ENCODE measurements at regions not wholly inside any gene's neighbourhood (a gene's known extent, or its start where the extent isn't known, plus 50 kb on each side); places are given as distances from the start of the nearest gene placed in this dataset.
"Not testable (repeated sequence)": the region's sequence is repeated elsewhere in the genome, so short reads cannot be mapped to it uniquely, and the experiment has no call there.

GRCh38 chr10:34058845-34059614 is 724.6 kb upstream of the NRP1 start:
- Histone ChIP-seq H3K27ac (no peak overlapping the region), H3K4me1 (no peaks in the 10 kb centered on the region), H3K27me3 (no peaks in the 10 kb centered on the region), H3K4me3 (no peak overlapping the region), H3K36me3 (no peaks in the 10 kb centered on the region), H3K9me3 (peaks cover 8 to 18% of the 10 kb centered on the region in 2 donors)
- TF ChIP-seq, protein P1, sequence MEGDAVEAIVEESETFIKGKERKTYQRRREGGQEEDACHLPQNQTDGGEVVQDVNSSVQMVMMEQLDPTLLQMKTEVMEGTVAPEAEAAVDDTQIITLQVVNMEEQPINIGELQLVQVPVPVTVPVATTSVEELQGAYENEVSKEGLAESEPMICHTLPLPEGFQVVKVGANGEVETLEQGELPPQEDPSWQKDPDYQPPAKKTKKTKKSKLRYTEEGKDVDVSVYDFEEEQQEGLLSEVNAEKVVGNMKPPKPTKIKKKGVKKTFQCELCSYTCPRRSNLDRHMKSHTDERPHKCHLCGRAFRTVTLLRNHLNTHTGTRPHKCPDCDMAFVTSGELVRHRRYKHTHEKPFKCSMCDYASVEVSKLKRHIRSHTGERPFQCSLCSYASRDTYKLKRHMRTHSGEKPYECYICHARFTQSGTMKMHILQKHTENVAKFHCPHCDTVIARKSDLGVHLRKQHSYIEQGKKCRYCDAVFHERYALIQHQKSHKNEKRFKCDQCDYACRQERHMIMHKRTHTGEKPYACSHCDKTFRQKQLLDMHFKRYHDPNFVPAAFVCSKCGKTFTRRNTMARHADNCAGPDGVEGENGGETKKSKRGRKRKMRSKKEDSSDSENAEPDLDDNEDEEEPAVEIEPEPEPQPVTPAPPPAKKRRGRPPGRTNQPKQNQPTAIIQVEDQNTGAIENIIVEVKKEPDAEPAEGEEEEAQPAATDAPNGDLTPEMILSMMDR (IDR thresholded peaks at IDR 0.05) = no peak
- intact Hi-C loops (cut with DNase I) = no loop called here
- no peak for DNase-seq (ENCODE audit: low spot score in 2 of 2)

DNA sequence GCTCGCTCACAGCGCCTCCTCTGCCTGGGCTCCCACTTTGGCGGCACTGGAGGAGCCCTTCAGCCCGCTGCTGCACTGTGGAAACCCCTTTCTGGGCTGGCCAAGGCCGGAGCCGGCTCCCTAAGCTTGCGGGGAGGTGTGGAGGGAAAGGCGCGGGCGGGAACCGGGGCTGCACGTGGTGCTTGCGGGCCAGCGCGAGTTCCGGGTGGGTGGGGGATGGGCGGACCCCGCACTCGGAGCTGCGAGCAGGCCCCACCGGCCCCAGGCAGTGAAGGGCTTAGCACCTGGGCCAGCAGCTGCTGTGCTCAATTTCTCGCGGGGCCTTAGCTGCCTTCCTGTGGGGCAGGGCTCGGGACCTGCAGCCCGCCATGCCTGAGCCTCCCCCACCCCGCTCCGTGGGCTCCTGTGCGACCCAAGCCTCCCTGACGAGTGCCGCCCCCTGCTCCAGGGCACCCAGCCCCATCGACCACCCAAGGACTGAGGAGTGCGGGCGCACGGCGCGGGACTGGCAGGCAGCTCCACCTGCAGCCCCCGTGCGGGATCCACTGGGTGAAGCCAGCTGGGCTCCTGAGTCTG is 721.0 kb upstream of the NRP1 start:
- intact Hi-C loops (cut with DNase I); H3K36me3 ChIP-seq: not testable (repeated sequence)

DNA sequence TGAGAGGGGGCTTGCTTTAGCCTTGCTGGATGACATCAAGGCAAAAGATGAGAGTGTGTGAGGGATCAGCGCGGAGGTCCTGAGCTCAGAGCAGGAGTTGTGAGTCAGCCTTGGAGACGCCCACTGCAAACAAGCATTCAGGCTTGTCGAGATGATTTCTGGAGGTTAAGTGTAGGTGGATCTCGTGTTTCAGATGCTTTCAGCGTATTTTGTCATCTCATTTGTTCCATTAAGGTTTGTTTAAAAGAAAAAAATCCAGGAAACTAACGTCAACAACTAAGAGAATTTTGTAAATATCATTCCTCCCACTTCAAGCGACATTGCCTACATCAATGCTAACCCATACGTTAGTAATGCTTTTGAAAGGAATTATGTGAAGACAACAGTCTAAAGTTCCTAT is 715.4 kb upstream of the NRP1 start:
- no peak overlapping the region for H3K27ac ChIP-seq
- H3K4me1 ChIP-seq = no peaks in the 10 kb centered on the region
- H3K4me3 ChIP-seq = no peak overlapping the region
- TF ChIP-seq, protein P1 (IDR thresholded peaks at IDR 0.05) = no peak
- no peaks in the 10 kb centered on the region for H3K9me3 ChIP-seq
- intact Hi-C loops (cut with DNase I) = no loop called here
- no peaks in the 10 kb centered on the region for H3K27me3 ChIP-seq
- no peak for DNase-seq (ENCODE audit: low spot score in 2 of 2)
- H3K36me3 ChIP-seq = no peaks in the 10 kb centered on the region

More for the DNA sequence above, 721.0 kb upstream of the NRP1 start:
- H3K27ac ChIP-seq; H3K4me1 ChIP-seq; H3K4me3 ChIP-seq; H3K9me3 ChIP-seq; H3K27me3 ChIP-seq; DNase-seq (ENCODE audit: low spot score in 2 of 2): not testable (repeated sequence)

DNA sequence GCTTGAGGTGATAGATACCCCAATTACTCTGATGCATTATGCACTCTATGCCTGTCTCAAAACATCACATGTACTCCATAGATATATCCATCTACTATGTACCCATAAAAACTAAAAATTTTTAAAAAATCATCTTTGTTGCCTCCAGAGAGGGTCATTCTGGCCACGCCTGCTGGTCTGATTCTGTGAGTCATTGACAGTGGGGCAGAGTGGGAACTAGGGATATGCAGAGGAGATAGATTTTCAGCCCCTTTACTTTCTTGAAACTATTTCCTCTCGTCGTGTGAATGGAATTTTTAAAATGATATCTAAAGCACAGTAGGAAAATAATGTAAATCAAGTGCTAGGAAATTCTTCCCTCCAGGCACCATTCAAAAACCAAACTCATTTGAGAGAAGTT is 715.0 kb upstream of the NRP1 start:
- Histone ChIP-seq H3K27me3 (no peaks in the 10 kb centered on the region), H3K4me3 (no peak overlapping the region), H3K9me3 (no peaks in the 10 kb centered on the region), H3K27ac (no peak overlapping the region), H3K4me1 (no peaks in the 10 kb centered on the region), H3K36me3 (no peaks in the 10 kb centered on the region)
- intact Hi-C loops (cut with DNase I) = no loop called here
- TF ChIP-seq, protein P1 (IDR thresholded peaks at IDR 0.05) = no peak
- no peak for DNase-seq (ENCODE audit: low spot score in 2 of 2)

- Histone ChIP-seq H3K9me3 (no peaks in the 10 kb centered on the region), H3K4me1 (no peaks in the 10 kb centered on the region), H3K4me3 (no peak overlapping the region), H3K27ac (no peak overlapping the region), H3K27me3 (no peaks in the 10 kb centered on the region), H3K36me3 (no peaks in the 10 kb centered on the region)
- intact Hi-C loops (cut with DNase I) = no loop called here
- DNase-seq (ENCODE audit: low spot score in 2 of 2) = no peak
- TF ChIP-seq, protein P1 (IDR thresholded peaks at IDR 0.05) = no peak
These were observed 712.9 kb upstream of the NRP1 start for GRCh38 chr10:34047389-34047788.

DNA sequence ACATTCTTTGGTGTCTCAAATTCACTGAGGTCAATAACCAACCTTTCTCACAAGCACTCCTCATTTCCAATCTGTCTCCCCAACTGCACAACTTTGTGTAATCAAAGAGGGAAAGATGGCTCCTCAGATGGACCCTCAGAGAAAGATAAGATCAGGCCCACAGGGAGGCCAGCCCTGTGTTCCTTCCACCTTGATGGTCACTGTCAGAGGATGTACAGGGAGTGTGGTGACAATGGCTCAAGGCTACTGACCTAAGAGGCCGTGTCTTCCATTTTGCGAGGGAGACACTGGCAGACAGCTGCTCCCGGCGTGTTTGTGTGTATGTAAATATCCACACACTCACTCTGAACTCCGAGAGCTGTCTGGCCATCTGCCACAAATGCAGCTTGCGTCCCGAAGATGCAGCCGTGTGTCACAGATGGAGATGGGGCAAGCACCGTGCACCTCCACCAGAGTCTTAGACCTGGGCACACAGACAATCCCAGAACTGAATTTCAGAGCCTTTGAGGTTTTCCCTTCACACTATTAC is 712.1 kb upstream of the NRP1 start:
- Histone ChIP-seq H3K4me1 (no peaks in the 10 kb centered on the region), H3K36me3 (no peaks in the 10 kb centered on the region), H3K27me3 (no peaks in the 10 kb centered on the region), H3K9me3 (no peaks in the 10 kb centered on the region), H3K27ac (no peak overlapping the region), H3K4me3 (no peak overlapping the region)
- no peak for DNase-seq (ENCODE audit: low spot score in 2 of 2)
- TF ChIP-seq, protein P1 (IDR thresholded peaks at IDR 0.05) = no peak
- intact Hi-C loops (cut with DNase I) = no loop called here

All from ascending aorta (tissue), 2 donors.